Spleen (tissue), 7 donors: ENCODE measurements at regions not wholly inside any gene's neighbourhood (a gene's known extent, or its start where the extent isn't known, plus 50 kb on each side); places are given as distances from the start of the nearest gene placed in this dataset.

ENCODE experiments used
- POLR2A ChIP-seq, 3 donors: fragments of 450-650 bp; IDR thresholded peaks; one replicate each; pipeline ENCODE4 v1.5.1; 2017; ENCODE audit warnings: antibody characterized with exemption in 3 of 3, mild to moderate bottlenecking in 1 of 3
- POLR2AphosphoS5 ChIP-seq, 3 donors: sonication (generic); formaldehyde crosslinking; IDR thresholded peaks; one replicate each; pipeline ENCODE4 v1.5.1; 2017; ENCODE audit warnings: antibody characterized with exemption in 3 of 3
- TF ChIP-seq, protein P1 (sequence below), 11 experiments: fragments of 200-600 bp in 7 of 11; fragments of 450-650 bp in 4 of 11; sonication (generic) in 4 of 11; IDR thresholded peaks in 8 of 11; conservative IDR thresholded peaks in 3 of 11; 1 replicate in 7 of 11; 2 replicates in 4 of 11; pipeline versions ENCODE4 v1.4.0 to v1.8.0; 2016 to 2021; ENCODE audit warnings: antibody characterized with exemption in 11 of 11, inconsistent platforms in 4 of 11, mild to moderate bottlenecking in 1 of 11
- donor health status: DM: no; HTN: no; CAD: no; lungs with moderate emphysema.
- donor health status: DM: no; HTN: no; CAD: no.
- donor health status: DM: no; HTN: no; CAD: no.

DNA sequence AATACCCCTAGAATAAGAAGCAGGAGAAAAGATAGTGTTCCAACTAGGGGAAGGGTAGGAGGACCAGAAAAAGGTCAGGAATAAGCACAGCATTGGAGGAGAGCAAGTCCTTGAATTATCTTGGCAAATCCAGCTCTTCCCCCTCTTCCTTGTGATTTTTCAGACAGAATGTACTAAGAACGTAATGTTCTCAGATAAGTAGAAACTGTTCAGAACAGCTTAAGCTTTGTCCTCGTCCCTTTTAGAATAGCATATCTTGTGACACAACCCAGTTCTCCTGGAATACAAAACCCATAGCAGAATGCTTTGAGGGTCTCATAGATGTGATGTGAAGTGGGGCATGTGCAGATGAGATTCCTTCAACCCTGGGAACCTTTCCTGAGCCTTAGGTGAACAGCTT is 97.4 kb downstream of the EMB start:
- TF ChIP-seq, protein P1, sequence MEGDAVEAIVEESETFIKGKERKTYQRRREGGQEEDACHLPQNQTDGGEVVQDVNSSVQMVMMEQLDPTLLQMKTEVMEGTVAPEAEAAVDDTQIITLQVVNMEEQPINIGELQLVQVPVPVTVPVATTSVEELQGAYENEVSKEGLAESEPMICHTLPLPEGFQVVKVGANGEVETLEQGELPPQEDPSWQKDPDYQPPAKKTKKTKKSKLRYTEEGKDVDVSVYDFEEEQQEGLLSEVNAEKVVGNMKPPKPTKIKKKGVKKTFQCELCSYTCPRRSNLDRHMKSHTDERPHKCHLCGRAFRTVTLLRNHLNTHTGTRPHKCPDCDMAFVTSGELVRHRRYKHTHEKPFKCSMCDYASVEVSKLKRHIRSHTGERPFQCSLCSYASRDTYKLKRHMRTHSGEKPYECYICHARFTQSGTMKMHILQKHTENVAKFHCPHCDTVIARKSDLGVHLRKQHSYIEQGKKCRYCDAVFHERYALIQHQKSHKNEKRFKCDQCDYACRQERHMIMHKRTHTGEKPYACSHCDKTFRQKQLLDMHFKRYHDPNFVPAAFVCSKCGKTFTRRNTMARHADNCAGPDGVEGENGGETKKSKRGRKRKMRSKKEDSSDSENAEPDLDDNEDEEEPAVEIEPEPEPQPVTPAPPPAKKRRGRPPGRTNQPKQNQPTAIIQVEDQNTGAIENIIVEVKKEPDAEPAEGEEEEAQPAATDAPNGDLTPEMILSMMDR (IDR thresholded peaks at IDR 0.05 in 8 of 11, conservative IDR thresholded peaks at IDR 0.05 in 3 of 11), result no peak
- no peak for TF ChIP-seq POLR2A (IDR thresholded peaks at IDR 0.05)
- TF ChIP-seq POLR2AphosphoS5 (IDR thresholded peaks at IDR 0.05), result no peak
